Stimulated activated CD4-positive, alpha-beta T cell treated with anti-CD3 and anti-CD28 coated beads, Interleukin-4, amount 100 ng/mL, for 1 hour (primary cell): ENCODE measurements at regions not wholly inside any gene's neighbourhood (a gene's known extent, or its start where the extent isn't known, plus 50 kb on each side); places are given as distances from the start of the nearest gene placed in this dataset.

Experiments used
- DNase-seq: peaks from one replicate; pipeline ENCODE4 v3.0.0-alpha.2; 2020

- no peak for DNase-seq
Observed at GRCh38 chr4:138300616-138301015, 58.5 kb upstream of the SLC7A11 start.

- no peak for DNase-seq
Observed at GRCh38 chr4:138299881-138300280, 57.7 kb upstream of the SLC7A11 start.

- no peak for DNase-seq
Observed at GRCh38 chr4:138298866-138299265, 56.7 kb upstream of the SLC7A11 start.

GRCh38 chr4:138298431-138298830, 56.3 kb upstream of the SLC7A11 start:
- no peak for DNase-seq

GRCh38 chr4:138297743-138298405, 55.7 kb upstream of the SLC7A11 start:
- DNase-seq = no peak

GRCh38 chr4:138292321-138292720, 50.2 kb upstream of the SLC7A11 start:
- DNase-seq = no peak
